HEK293T (cell line): ENCODE measurements at regions not wholly inside any gene's neighbourhood (a gene's known extent, or its start where the extent isn't known, plus 50 kb on each side); places are given as distances from the start of the nearest gene placed in this dataset.

Experiments
- BHLHE40 ChIP-seq: fragments of 450-650 bp; IDR thresholded peaks from 2 replicates; pipeline ENCODE4 v1.6.1; 2016; ENCODE audit warnings: mild to moderate bottlenecking, moderate library complexity, borderline replicate concordance
- FOXM1 ChIP-seq: fragments of 450-650 bp; IDR thresholded peaks from 2 replicates; pipeline ENCODE4 v1.6.1; 2017; ENCODE audit warnings: mild to moderate bottlenecking, borderline replicate concordance
- NFRKB ChIP-seq: fragments of 450-650 bp; IDR thresholded peaks from 2 replicates; pipeline ENCODE4 v1.6.1; 2016; ENCODE audit warnings: mild to moderate bottlenecking, moderate library complexity
- ZNF384 ChIP-seq: fragments of 450-650 bp; IDR thresholded peaks from 2 replicates; pipeline ENCODE4 v1.6.1; 2016

DNA sequence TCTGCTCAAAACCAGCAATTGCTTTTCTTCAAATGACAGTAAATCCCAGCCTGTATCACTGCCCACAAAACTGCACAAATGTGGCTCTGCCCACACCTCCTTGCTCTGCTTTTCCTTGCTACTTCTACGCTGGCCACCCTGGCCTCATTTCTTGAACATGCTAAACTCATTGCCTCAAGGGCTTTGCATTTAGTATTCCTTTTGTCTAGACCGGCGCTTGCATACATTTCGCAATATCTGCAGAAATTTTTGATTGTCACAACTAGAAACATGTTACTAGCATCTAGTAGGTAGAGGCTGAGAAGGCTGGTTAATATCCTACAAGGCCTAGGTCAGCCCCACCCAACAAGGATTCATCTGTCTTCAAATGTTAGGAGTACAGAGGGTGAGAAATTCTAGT lies 2357.8 kb downstream of the MAT2B start:
- TF ChIP-seq BHLHE40 (no peak), ZNF384 (no peak), FOXM1 (no peak), NFRKB (no peak)
